Astrocyte (in vitro differentiated cells and primary cell): ENCODE measurements at regions not wholly inside any gene's neighbourhood (a gene's known extent, or its start where the extent isn't known, plus 50 kb on each side); places are given as distances from the start of the nearest gene placed in this dataset.

Experiments
- DNase-seq: peaks from one replicate; pipeline ENCODE4 v3.0.0-alpha.2; 2010; ENCODE audit warnings: low read depth
- FAIRE-seq: peaks from 2 replicates; lab custom pipeline; 2011; peaks lifted over from hg19 to GRCh38; lab: Jason Lieb, UNC
- H2AFZ ChIP-seq: 2 replicates; pipeline ENCODE4 v1.6.0; 2012; ENCODE audit warnings: low read depth, low read length, inconsistent platforms
- H3K27ac ChIP-seq: 2 replicates; pipeline ENCODE4 v1.5.1; 2011; ENCODE audit warnings: low read depth, low read length, inconsistent platforms
- H3K27me3 ChIP-seq: 2 replicates; pipeline ENCODE4 v1.6.0; 2011; ENCODE audit warnings: low read length, inconsistent platforms; ENCODE audit not compliant: insufficient read depth
- H3K36me3 ChIP-seq: 2 replicates; pipeline ENCODE4 v1.5.1; 2011; ENCODE audit warnings: low read length, inconsistent platforms; ENCODE audit not compliant: insufficient read depth
- H3K4me1 ChIP-seq: 2 replicates; pipeline ENCODE4 v1.5.1; 2011; ENCODE audit warnings: low read length, inconsistent platforms; ENCODE audit not compliant: insufficient read depth
- H3K4me2 ChIP-seq: 2 replicates; pipeline ENCODE4 v1.6.0; 2012; ENCODE audit warnings: low read length, inconsistent platforms
- H3K4me3 ChIP-seq: 2 replicates; pipeline ENCODE4 v1.5.1; 2011; ENCODE audit warnings: low read depth, mild to moderate bottlenecking, low read length, inconsistent platforms; ENCODE audit not compliant: insufficient read depth
- H3K79me2 ChIP-seq: 2 replicates; pipeline ENCODE4 v1.6.0; 2012; ENCODE audit warnings: mild to moderate bottlenecking, low read length, inconsistent platforms; ENCODE audit not compliant: insufficient read depth
- H3K9ac ChIP-seq: 2 replicates; pipeline ENCODE4 v1.6.0; 2012; ENCODE audit warnings: mild to moderate bottlenecking, low read length, inconsistent platforms
- H3K9me3 ChIP-seq: 2 replicates; pipeline ENCODE4 v1.5.1; 2012; ENCODE audit warnings: low read depth, mild to moderate bottlenecking, low read length, inconsistent platforms; ENCODE audit not compliant: insufficient read depth
- H4K20me1 ChIP-seq: 2 replicates; pipeline ENCODE4 v1.6.0; 2012; ENCODE audit warnings: low read length, inconsistent platforms; ENCODE audit not compliant: insufficient read depth
- H3K27ac Mint-ChIP-seq: one replicate; pipeline ENCODE4 v1.8.0; 2021; ENCODE audit warnings: mild to moderate bottlenecking, mixed read lengths; ENCODE audit not compliant: unreplicated experiment
- H3K27me3 Mint-ChIP-seq: one replicate; pipeline ENCODE4 v1.8.0; 2021; ENCODE audit warnings: low read depth, mixed read lengths; ENCODE audit not compliant: unreplicated experiment
- H3K36me3 Mint-ChIP-seq: one replicate; pipeline ENCODE4 v1.8.0; 2021; ENCODE audit warnings: low read depth, mixed read lengths; ENCODE audit not compliant: unreplicated experiment
- H3K4me1 Mint-ChIP-seq: one replicate; pipeline ENCODE4 v1.8.0; 2021; ENCODE audit warnings: low read depth, mixed read lengths; ENCODE audit not compliant: unreplicated experiment
- H3K4me3 Mint-ChIP-seq: one replicate; pipeline ENCODE4 v1.8.0; 2021; ENCODE audit warnings: mild to moderate bottlenecking, moderate library complexity, mixed read lengths; ENCODE audit not compliant: unreplicated experiment
- H3K9me3 Mint-ChIP-seq: one replicate; pipeline ENCODE4 v1.8.0; 2021; ENCODE audit warnings: mild to moderate bottlenecking, mixed read lengths; ENCODE audit not compliant: unreplicated experiment
- CTCF ChIP-seq: IDR thresholded peaks from 2 replicates; pipeline ENCODE4 v1.5.1; 2011; ENCODE audit warnings: low read depth, mild to moderate bottlenecking, inconsistent platforms, low read length, moderate library complexity; ENCODE audit not compliant: insufficient read depth
- EZH2 ChIP-seq: IDR thresholded peaks from 2 replicates; pipeline ENCODE4 v1.6.1; 2012; ENCODE audit warnings: mild to moderate bottlenecking, low read length, inconsistent platforms; ENCODE audit not compliant: insufficient read depth

DNA sequence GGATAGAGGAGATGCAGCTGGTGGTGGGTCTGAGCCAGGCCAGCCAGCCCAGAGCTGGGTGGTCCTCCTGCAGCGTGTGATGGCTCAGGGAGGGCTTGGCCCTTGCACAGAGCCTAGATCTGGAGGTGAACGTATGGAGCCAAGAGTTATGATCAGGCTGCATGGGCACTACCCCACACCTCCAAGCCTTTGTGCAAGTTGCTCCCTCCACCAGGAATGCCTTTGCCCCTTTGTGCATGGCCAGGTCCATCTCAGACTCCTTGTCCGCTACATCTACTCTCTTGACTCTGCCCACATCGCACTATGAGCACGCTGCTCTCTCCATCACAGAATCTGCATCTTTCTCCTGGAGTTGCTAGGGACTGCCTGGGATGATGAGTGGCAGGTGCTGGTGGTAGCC is 895.7 kb downstream of the TBC1D22A start:
- Histone ChIP-seq H3K9ac (no peak overlapping the region), H2AFZ (no peak overlapping the region), H4K20me1 (no peaks in the 10 kb centered on the region), H3K27ac (no peak overlapping the region), H3K79me2 (no peaks in the 10 kb centered on the region), H3K4me2 (no peak overlapping the region), H3K4me3 (no peak overlapping the region), H3K4me1 (no peaks in the 10 kb centered on the region), H3K27me3 (no peaks in the 10 kb centered on the region), H3K9me3 (peaks cover 16% of the 10 kb centered on the region), H3K36me3 (no peaks in the 10 kb centered on the region)
- FAIRE-seq, result no peak
- Mint-ChIP-seq H3K4me3 (no peak overlapping the region), H3K4me1 (no peaks in the 10 kb centered on the region), H3K27ac (no peak overlapping the region), H3K9me3 (no peaks in the 10 kb centered on the region), H3K36me3 (no peaks in the 10 kb centered on the region), H3K27me3 (peaks cover 12% of the 10 kb centered on the region)
- TF ChIP-seq EZH2 (no peak), CTCF (no peak)
- DNase-seq, result no peak

DNA sequence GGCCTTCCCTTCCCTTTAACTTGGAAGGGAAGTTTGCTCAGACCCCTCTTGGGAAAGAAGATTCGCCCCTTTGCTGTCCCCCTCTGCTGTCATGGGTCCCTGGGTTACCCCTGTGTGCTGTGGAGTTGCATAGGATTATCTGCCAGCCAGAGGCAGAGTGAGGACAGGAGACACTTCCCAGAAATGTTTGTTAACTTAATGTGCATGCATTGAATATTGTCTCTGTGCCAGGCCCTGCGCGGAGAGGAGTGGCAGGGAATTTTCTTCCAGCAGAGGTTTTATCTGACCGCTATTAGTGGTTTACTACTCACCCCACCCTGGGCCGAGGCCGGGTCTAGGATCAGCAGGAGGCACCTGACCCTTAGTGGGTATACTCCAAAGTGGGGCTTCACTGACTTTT is 894.8 kb downstream of the TBC1D22A start:
- H3K4me3 Mint-ChIP-seq, result no peak overlapping the region
- peaks cover 12% of the 10 kb centered on the region for H3K27me3 Mint-ChIP-seq
- Histone ChIP-seq H3K4me3 (no peak overlapping the region), H3K27me3 (no peaks in the 10 kb centered on the region), H4K20me1 (no peaks in the 10 kb centered on the region), H2AFZ (no peak overlapping the region), H3K79me2 (no peaks in the 10 kb centered on the region), H3K27ac (no peak overlapping the region), H3K4me2 (no peak overlapping the region), H3K9me3 (peaks cover 17% of the 10 kb centered on the region), H3K36me3 (no peaks in the 10 kb centered on the region), H3K4me1 (no peaks in the 10 kb centered on the region), H3K9ac (no peak overlapping the region)
- no peak overlapping the region for H3K27ac Mint-ChIP-seq
- DNase-seq (no peak), FAIRE-seq (no peak)
- no peaks in the 10 kb centered on the region for H3K36me3 Mint-ChIP-seq
- TF ChIP-seq CTCF (no peak), EZH2 (no peak)
- H3K4me1 Mint-ChIP-seq, result no peaks in the 10 kb centered on the region
- H3K9me3 Mint-ChIP-seq, result no peaks in the 10 kb centered on the region

DNA sequence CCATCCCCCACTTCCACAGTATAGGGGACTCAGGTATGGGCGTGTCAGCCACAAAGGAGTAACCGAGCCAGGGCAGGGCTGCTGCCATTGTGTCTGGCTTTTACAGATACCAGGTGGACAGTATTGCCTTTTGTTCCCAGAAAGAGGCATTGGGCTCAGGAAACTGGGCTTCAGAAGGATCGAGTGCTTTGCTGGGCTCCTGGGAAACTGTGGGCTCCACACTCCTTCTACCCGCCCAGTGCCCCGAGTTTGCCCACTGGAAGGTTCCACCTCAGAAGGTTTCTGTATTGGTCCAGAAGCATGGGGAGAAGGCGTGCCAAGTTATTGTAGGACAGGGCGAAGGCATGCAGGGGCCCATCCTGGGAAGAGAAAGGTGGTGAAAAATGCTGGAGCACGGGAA is 894.4 kb downstream of the TBC1D22A start:
- H3K79me2 ChIP-seq, result no peaks in the 10 kb centered on the region
- TF ChIP-seq CTCF (no peak), EZH2 (no peak)
- DNase-seq, result no peak
- H3K36me3 ChIP-seq, result no peaks in the 10 kb centered on the region
- H3K4me1 Mint-ChIP-seq, result no peaks in the 10 kb centered on the region
- H3K9ac ChIP-seq, result no peak overlapping the region
- H3K4me3 Mint-ChIP-seq, result no peak overlapping the region
- no peak overlapping the region for H3K4me3 ChIP-seq
- no peak for FAIRE-seq
- no peaks in the 10 kb centered on the region for H3K9me3 Mint-ChIP-seq
- H3K27ac ChIP-seq, result no peak overlapping the region
- no peaks in the 10 kb centered on the region for H3K4me1 ChIP-seq
- H4K20me1 ChIP-seq, result no peaks in the 10 kb centered on the region
- no peaks in the 10 kb centered on the region for H3K27me3 ChIP-seq
- H2AFZ ChIP-seq, result no peak overlapping the region
- no peak overlapping the region for H3K4me2 ChIP-seq
- H3K27ac Mint-ChIP-seq, result no peak overlapping the region
- peaks cover 12% of the 10 kb centered on the region for H3K27me3 Mint-ChIP-seq
- no peaks in the 10 kb centered on the region for H3K36me3 Mint-ChIP-seq
- H3K9me3 ChIP-seq, result peaks cover 20% of the 10 kb centered on the region
